ENCODE measurements at regions not wholly inside any gene's neighbourhood (a gene's known extent, or its start where the extent isn't known, plus 50 kb on each side); places are given as distances from the start of the nearest gene placed in this dataset.
"Not testable (repeated sequence)": the region's sequence is repeated elsewhere in the genome, so short reads cannot be mapped to it uniquely, and the experiment has no call there.

DNA sequence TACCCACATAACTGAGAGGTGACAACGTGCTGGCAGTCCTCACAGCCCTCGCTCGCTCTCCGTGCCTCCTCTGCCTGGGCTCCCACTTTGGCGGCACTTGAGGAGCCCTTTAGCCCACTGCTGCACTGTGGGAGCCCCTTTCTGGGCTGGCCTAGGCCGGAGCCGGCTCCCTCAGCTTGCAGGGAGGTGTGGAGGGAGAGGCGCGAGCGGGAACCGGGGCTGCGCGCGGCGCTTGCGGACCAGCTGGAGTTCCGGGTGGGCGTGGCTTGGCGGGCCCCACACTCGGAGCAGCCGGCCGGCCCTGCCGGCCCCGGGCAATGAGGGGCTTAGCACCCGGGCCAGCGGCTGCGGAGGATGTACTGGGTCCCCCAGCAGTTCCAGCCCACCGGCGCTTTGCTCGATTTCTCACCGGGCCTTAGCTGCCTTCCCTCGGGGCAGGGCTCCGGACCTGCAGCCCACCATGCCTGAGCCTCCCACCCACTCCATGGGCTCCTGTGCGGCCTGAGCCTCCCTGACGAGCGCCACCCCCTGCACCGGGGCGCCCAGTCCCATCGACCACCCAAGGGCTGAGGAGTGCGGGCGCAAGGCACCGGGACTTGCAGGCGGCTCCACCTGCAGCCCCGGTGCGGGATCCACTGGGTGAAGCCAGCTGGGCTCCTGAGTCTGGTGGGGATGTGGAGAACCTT is 630.1 kb upstream of the NXPH2 start:
- TF ChIP-seq, protein P1, sequence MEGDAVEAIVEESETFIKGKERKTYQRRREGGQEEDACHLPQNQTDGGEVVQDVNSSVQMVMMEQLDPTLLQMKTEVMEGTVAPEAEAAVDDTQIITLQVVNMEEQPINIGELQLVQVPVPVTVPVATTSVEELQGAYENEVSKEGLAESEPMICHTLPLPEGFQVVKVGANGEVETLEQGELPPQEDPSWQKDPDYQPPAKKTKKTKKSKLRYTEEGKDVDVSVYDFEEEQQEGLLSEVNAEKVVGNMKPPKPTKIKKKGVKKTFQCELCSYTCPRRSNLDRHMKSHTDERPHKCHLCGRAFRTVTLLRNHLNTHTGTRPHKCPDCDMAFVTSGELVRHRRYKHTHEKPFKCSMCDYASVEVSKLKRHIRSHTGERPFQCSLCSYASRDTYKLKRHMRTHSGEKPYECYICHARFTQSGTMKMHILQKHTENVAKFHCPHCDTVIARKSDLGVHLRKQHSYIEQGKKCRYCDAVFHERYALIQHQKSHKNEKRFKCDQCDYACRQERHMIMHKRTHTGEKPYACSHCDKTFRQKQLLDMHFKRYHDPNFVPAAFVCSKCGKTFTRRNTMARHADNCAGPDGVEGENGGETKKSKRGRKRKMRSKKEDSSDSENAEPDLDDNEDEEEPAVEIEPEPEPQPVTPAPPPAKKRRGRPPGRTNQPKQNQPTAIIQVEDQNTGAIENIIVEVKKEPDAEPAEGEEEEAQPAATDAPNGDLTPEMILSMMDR (IDR thresholded peaks at IDR 0.05) = not testable (repeated sequence)
- not testable (repeated sequence) for TF ChIP-seq POLR2A (IDR thresholded peaks at IDR 0.05)

Data from testis (tissue), 2 donors.